Adrenal gland (tissue), 5 donors: ENCODE measurements at regions not wholly inside any gene's neighbourhood (a gene's known extent, or its start where the extent isn't known, plus 50 kb on each side); places are given as distances from the start of the nearest gene placed in this dataset.

Source experiments
- POLR2A ChIP-seq, 2 donors: fragments of 450-650 bp; IDR thresholded peaks; one replicate each; pipeline ENCODE4 v1.6.1; 2017; ENCODE audit warnings: antibody characterized with exemption in 2 of 2, mild to moderate bottlenecking in 2 of 2, moderate library complexity in 1 of 2
- TF ChIP-seq, protein P1 (sequence below), 6 experiments: fragments of 450-650 bp in 4 of 6; fragments of 200-600 bp in 2 of 6; sonication (generic) in 1 of 6; IDR thresholded peaks; 1 replicate in 5 of 6; 2 replicates in 1 of 6; pipeline versions ENCODE4 v1.5.1 to v1.8.0; 2016 to 2021; ENCODE audit warnings: antibody characterized with exemption in 6 of 6, mild to moderate bottlenecking in 2 of 6, moderate library complexity in 1 of 6
- donor health status: DM: no; HTN: no; CAD: no.

DNA sequence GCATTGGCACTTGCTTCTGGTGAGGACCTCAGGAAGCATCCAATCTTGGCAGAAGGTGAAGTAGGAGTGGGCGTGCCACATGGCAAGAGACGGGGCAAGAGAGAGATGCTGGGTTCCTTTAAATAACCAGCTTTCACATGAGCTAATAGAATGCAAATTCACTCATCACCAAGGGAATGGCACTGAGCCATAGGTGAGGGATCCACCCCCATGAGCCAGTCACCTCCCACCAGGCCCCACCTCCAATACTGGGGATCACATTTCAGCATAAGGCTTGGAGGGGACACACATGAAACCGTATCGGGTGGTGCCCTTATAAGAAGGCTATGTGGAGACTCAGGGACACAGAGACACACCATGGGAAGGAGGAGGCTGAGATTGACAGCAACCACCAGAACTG, 140.0 kb upstream of the MSX1 start:
- no peak for TF ChIP-seq POLR2A (IDR thresholded peaks at IDR 0.05)
- TF ChIP-seq, protein P1, sequence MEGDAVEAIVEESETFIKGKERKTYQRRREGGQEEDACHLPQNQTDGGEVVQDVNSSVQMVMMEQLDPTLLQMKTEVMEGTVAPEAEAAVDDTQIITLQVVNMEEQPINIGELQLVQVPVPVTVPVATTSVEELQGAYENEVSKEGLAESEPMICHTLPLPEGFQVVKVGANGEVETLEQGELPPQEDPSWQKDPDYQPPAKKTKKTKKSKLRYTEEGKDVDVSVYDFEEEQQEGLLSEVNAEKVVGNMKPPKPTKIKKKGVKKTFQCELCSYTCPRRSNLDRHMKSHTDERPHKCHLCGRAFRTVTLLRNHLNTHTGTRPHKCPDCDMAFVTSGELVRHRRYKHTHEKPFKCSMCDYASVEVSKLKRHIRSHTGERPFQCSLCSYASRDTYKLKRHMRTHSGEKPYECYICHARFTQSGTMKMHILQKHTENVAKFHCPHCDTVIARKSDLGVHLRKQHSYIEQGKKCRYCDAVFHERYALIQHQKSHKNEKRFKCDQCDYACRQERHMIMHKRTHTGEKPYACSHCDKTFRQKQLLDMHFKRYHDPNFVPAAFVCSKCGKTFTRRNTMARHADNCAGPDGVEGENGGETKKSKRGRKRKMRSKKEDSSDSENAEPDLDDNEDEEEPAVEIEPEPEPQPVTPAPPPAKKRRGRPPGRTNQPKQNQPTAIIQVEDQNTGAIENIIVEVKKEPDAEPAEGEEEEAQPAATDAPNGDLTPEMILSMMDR (IDR thresholded peaks at IDR 0.05) = no peak
